ENCODE measurements at regions not wholly inside any gene's neighbourhood (a gene's known extent, or its start where the extent isn't known, plus 50 kb on each side); places are given as distances from the start of the nearest gene placed in this dataset.

GRCh38 chr18:76567835-76568445, 72.9 kb upstream of the ZNF516 start:
- DNase-seq: no peak

GRCh38 chr18:76566987-76567386, 71.9 kb upstream of the ZNF516 start:
- DNase-seq: no peak

GRCh38 chr18:76565238-76566173, 70.5 kb upstream of the ZNF516 start:
- DNase-seq: peak; percentile 35 to 36

GRCh38 chr18:76564655-76565237, 69.7 kb upstream of the ZNF516 start:
- DNase-seq: no peak

- no peak for DNase-seq
Observed at GRCh38 chr18:76564117-76564516, 69.1 kb upstream of the ZNF516 start.

GRCh38 chr18:76562286-76563122, 67.5 kb upstream of the ZNF516 start:
- DNase-seq: no peak

- no peak for DNase-seq
Observed at GRCh38 chr18:76558881-76559667, 64.0 kb upstream of the ZNF516 start.

- DNase-seq: no peak
Observed at GRCh38 chr18:76557026-76557575, 62.1 kb upstream of the ZNF516 start.

- no peak for DNase-seq
Observed at GRCh38 chr18:76554547-76555222, 59.6 kb upstream of the ZNF516 start.

- no peak for DNase-seq
Observed at GRCh38 chr18:76553715-76554546, 58.9 kb upstream of the ZNF516 start.

- no peak for DNase-seq
Observed at GRCh38 chr18:76548541-76548940, 53.5 kb upstream of the ZNF516 start.

- no peak for DNase-seq
Observed at GRCh38 chr18:76547296-76547695, 52.3 kb upstream of the ZNF516 start.

- DNase-seq: peak in 1 of 2 experiments; percentile 8
Observed at GRCh38 chr18:76546436-76546835, 51.4 kb upstream of the ZNF516 start.

GRCh38 chr18:76546088-76546435, 51.0 kb upstream of the ZNF516 start:
- DNase-seq: no peak

- no peak for DNase-seq
Observed at GRCh38 chr18:76545433-76546087, 50.5 kb upstream of the ZNF516 start.

GRCh38 chr18:76544511-76545345, 49.7 kb upstream of the ZNF516 start:
- DNase-seq: no peak

All from NCI-H187 (cell line).